NCI-H1105 treated with DMSO at 0.1 percent for 48 hours (cell line): ENCODE measurements at regions not wholly inside any gene's neighbourhood (a gene's known extent, or its start where the extent isn't known, plus 50 kb on each side); places are given as distances from the start of the nearest gene placed in this dataset.

Experiments
- DNase-seq: peaks from one replicate; lab custom pipeline; 2025; lab: John Stamatoyannopoulos, UW

- no peak for DNase-seq
These were observed 128.0 kb downstream of the TMA16 start for GRCh38 chr4:163622379-163623035.

- DNase-seq: no peak
These were observed 129.3 kb downstream of the TMA16 start for GRCh38 chr4:163623787-163624186.

GRCh38 chr4:163624727-163625126 is 130.2 kb downstream of the TMA16 start:
- no peak for DNase-seq

- no peak for DNase-seq
These were observed 136.8 kb downstream of the TMA16 start for GRCh38 chr4:163631288-163631687.

GRCh38 chr4:163638909-163639308 is 144.4 kb downstream of the TMA16 start:
- DNase-seq: no peak

GRCh38 chr4:163649557-163650091 is 155.1 kb downstream of the TMA16 start:
- no peak for DNase-seq

- DNase-seq: no peak
These were observed 157.3 kb downstream of the TMA16 start for GRCh38 chr4:163651761-163652160.

- no peak for DNase-seq
These were observed 160.1 kb downstream of the TMA16 start for GRCh38 chr4:163654621-163655020.

- no peak for DNase-seq
These were observed 166.1 kb downstream of the TMA16 start for GRCh38 chr4:163660636-163661035.

GRCh38 chr4:163662768-163663167 is 168.3 kb downstream of the TMA16 start:
- no peak for DNase-seq

- no peak for DNase-seq
These were observed 169.2 kb downstream of the TMA16 start for GRCh38 chr4:163663454-163664225.

GRCh38 chr4:163665101-163665500 is 170.6 kb downstream of the TMA16 start:
- DNase-seq: no peak

- no peak for DNase-seq
These were observed 171.2 kb downstream of the TMA16 start for GRCh38 chr4:163665521-163666331.

- no peak for DNase-seq
These were observed 171.9 kb downstream of the TMA16 start for GRCh38 chr4:163666332-163666873.

- DNase-seq: no peak
These were observed 178.3 kb downstream of the TMA16 start for GRCh38 chr4:163672751-163673150.

GRCh38 chr4:163673848-163674697 is 179.6 kb downstream of the TMA16 start:
- no peak for DNase-seq

- DNase-seq: no peak
These were observed 184.7 kb downstream of the TMA16 start for GRCh38 chr4:163679189-163679588.

- DNase-seq: no peak
These were observed 186.1 kb downstream of the TMA16 start for GRCh38 chr4:163680386-163681098.

- peak; percentile 22 for DNase-seq
These were observed 186.8 kb downstream of the TMA16 start for GRCh38 chr4:163681208-163681821.

GRCh38 chr4:163688856-163689255 is 194.4 kb downstream of the TMA16 start:
- no peak for DNase-seq
